ENCODE measurements at regions not wholly inside any gene's neighbourhood (a gene's known extent, or its start where the extent isn't known, plus 50 kb on each side); places are given as distances from the start of the nearest gene placed in this dataset.

DNA sequence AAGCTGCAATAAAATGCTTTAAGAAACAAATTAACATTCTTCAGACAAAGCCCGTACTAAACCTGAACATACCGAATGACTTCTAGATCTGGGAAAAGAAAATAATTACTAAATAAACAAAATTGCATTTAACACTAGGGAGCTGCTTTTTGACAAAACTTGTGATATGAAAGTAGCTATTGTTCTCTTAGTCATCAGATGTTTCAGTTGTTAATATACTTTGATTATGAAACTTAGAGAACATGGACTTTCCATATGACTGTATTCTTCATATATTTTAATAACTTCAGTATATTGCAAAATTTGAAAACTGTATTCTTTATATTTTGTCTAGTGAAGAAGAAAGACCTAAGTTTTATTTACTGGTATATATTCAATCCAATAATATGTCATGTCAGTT is 1262.1 kb downstream of the NCAM2 start:
- Histone ChIP-seq H3K4me1 (ENCODE audit: control insufficient read depth in 1 of 2, insufficient read depth in 2 of 2, low read length in 2 of 2) (no peaks in the 10 kb centered on the region), H3K9me2 (ENCODE audit: insufficient read depth) (no peaks in the 10 kb centered on the region), H3K27me3 (ENCODE audit: insufficient read depth, low read length) (no peaks in the 10 kb centered on the region), H3K9me3 (ENCODE audit: control insufficient read depth in 1 of 2, insufficient read depth in 1 of 2, low read depth in 1 of 2, low read length in 2 of 2) (peaks cover 10 to 19% of the 10 kb centered on the region in 2 experiments; a peak in 3 of 4 replicates), H3K4me3 (replicated peaks in 1 of 2; ENCODE audit: low read depth in 1 of 2, low read length in 2 of 2) (no peak overlapping the region), H3K36me3 (ENCODE audit: control insufficient read depth in 1 of 2, insufficient read depth in 2 of 2, low read length in 2 of 2) (no peaks in the 10 kb centered on the region), H4K20me1 (ENCODE audit: insufficient read depth) (no peaks in the 10 kb centered on the region), H3K4me2 (ENCODE audit: low read length) (no peak overlapping the region), H2AFZ (ENCODE audit: low read depth, low read length, poor library complexity, severe bottlenecking) (no peak overlapping the region), H3K27ac (ENCODE audit: low read depth, low read length) (no peak overlapping the region), H3K9ac (ENCODE audit: low read length) (no peak overlapping the region), H3K79me2 (ENCODE audit: insufficient read depth, low read length) (no peaks in the 10 kb centered on the region)
- RAD21 ChIA-PET (ENCODE audit: low non-redundant PET in 1 of 2, low total read pairs in 2 of 2, uncharacterized antibody in 2 of 2, unreplicated experiment in 2 of 2): no interaction called here
- intact Hi-C loops (cut with micrococcal nuclease): no loop called here
- TF ChIP-seq YY1 (IDR thresholded peaks at IDR 0.05; ENCODE audit: extremely low read depth, insufficient replicate concordance, low read depth, low read length): no peak
- no peak for TF ChIP-seq ZNF274 (IDR thresholded peaks at IDR 0.05; ENCODE audit: low read depth, low read length)
- no peak for TF ChIP-seq POLR2AphosphoS5 (IDR thresholded peaks at IDR 0.05; ENCODE audit: low read depth, low read length)
- TF ChIP-seq EZH2phosphoT487 (IDR thresholded peaks at IDR 0.05; ENCODE audit: borderline replicate concordance): no peak
- no TSS peak for BruUV-seq (replicated peaks)
- CTCF ChIA-PET: no interaction called here
- ATAC-seq (no peak), DNase-seq (ENCODE audit: low read depth, low spot score) (no peak)
- POLR2A ChIA-PET: no interaction called here

DNA sequence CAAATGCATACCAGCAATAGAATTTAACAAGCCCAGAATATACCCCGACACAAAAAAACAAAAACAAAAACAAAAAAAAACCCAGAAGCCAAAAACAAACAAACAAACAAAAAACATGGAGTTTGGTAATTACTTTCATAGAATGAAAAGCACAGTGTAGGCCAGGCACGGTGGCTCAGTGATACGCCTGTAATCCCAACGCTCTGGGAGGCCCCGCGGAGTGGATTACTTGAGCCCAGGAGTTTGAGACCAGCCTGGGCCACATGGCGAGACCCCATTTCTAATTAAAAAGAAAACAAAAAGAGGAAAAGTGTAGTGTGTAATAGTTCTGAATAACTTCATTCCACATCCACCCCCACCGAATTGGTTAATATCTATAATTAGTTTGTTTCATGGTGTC is 1265.7 kb downstream of the NCAM2 start:
- DNase-seq (ENCODE audit: low read depth, low spot score): no peak
- Histone ChIP-seq H3K9ac (ENCODE audit: low read length) (no peak overlapping the region), H4K20me1 (ENCODE audit: insufficient read depth) (no peaks in the 10 kb centered on the region), H3K27me3 (ENCODE audit: insufficient read depth, low read length) (no peaks in the 10 kb centered on the region), H3K4me2 (ENCODE audit: low read length) (no peak overlapping the region), H3K4me3 (replicated peaks in 1 of 2; ENCODE audit: low read depth in 1 of 2, low read length in 2 of 2) (no peak overlapping the region), H3K36me3 (ENCODE audit: control insufficient read depth in 1 of 2, insufficient read depth in 2 of 2, low read length in 2 of 2) (no peaks in the 10 kb centered on the region), H3K27ac (ENCODE audit: low read depth, low read length) (no peak overlapping the region), H3K4me1 (ENCODE audit: control insufficient read depth in 1 of 2, insufficient read depth in 2 of 2, low read length in 2 of 2) (no peaks in the 10 kb centered on the region), H3K79me2 (ENCODE audit: insufficient read depth, low read length) (no peaks in the 10 kb centered on the region), H3K9me3 (ENCODE audit: control insufficient read depth in 1 of 2, insufficient read depth in 1 of 2, low read depth in 1 of 2, low read length in 2 of 2) (peaks cover 4 to 22% of the 10 kb centered on the region in 2 experiments; a peak in 3 of 4 replicates), H2AFZ (ENCODE audit: low read depth, low read length, poor library complexity, severe bottlenecking) (no peak overlapping the region), H3K9me2 (ENCODE audit: insufficient read depth) (no peaks in the 10 kb centered on the region)
- CTCF ChIA-PET: no interaction called here
- TF ChIP-seq ELF1 (IDR thresholded peaks at IDR 0.05; ENCODE audit: borderline replicate concordance, low read depth) (no peak), SRF (IDR thresholded peaks at IDR 0.05; ENCODE audit: low read depth) (no peak), JUND (IDR thresholded peaks at IDR 0.05) (no peak), EZH2 (IDR thresholded peaks at IDR 0.05) (no peak)
- TF ChIP-seq, protein P1, sequence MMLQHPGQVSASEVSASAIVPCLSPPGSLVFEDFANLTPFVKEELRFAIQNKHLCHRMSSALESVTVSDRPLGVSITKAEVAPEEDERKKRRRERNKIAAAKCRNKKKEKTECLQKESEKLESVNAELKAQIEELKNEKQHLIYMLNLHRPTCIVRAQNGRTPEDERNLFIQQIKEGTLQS (IDR thresholded peaks at IDR 0.05): no peak
- TF ChIP-seq, protein P2, sequence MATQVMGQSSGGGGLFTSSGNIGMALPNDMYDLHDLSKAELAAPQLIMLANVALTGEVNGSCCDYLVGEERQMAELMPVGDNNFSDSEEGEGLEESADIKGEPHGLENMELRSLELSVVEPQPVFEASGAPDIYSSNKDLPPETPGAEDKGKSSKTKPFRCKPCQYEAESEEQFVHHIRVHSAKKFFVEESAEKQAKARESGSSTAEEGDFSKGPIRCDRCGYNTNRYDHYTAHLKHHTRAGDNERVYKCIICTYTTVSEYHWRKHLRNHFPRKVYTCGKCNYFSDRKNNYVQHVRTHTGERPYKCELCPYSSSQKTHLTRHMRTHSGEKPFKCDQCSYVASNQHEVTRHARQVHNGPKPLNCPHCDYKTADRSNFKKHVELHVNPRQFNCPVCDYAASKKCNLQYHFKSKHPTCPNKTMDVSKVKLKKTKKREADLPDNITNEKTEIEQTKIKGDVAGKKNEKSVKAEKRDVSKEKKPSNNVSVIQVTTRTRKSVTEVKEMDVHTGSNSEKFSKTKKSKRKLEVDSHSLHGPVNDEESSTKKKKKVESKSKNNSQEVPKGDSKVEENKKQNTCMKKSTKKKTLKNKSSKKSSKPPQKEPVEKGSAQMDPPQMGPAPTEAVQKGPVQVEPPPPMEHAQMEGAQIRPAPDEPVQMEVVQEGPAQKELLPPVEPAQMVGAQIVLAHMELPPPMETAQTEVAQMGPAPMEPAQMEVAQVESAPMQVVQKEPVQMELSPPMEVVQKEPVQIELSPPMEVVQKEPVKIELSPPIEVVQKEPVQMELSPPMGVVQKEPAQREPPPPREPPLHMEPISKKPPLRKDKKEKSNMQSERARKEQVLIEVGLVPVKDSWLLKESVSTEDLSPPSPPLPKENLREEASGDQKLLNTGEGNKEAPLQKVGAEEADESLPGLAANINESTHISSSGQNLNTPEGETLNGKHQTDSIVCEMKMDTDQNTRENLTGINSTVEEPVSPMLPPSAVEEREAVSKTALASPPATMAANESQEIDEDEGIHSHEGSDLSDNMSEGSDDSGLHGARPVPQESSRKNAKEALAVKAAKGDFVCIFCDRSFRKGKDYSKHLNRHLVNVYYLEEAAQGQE (IDR thresholded peaks at IDR 0.05; ENCODE audit: low read depth): no peak
- TF ChIP-seq, protein P3, sequence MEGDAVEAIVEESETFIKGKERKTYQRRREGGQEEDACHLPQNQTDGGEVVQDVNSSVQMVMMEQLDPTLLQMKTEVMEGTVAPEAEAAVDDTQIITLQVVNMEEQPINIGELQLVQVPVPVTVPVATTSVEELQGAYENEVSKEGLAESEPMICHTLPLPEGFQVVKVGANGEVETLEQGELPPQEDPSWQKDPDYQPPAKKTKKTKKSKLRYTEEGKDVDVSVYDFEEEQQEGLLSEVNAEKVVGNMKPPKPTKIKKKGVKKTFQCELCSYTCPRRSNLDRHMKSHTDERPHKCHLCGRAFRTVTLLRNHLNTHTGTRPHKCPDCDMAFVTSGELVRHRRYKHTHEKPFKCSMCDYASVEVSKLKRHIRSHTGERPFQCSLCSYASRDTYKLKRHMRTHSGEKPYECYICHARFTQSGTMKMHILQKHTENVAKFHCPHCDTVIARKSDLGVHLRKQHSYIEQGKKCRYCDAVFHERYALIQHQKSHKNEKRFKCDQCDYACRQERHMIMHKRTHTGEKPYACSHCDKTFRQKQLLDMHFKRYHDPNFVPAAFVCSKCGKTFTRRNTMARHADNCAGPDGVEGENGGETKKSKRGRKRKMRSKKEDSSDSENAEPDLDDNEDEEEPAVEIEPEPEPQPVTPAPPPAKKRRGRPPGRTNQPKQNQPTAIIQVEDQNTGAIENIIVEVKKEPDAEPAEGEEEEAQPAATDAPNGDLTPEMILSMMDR (IDR thresholded peaks at IDR 0.05 in 2 of 3, conservative IDR thresholded peaks at IDR 0.05 in 1 of 3; ENCODE audit: borderline replicate concordance in 1 of 3, insufficient read depth in 1 of 3, low read depth in 2 of 3, low read length in 2 of 3): no peak
- ATAC-seq: no peak
- RAD21 ChIA-PET (ENCODE audit: low non-redundant PET in 1 of 2, low total read pairs in 2 of 2, uncharacterized antibody in 2 of 2, unreplicated experiment in 2 of 2): no interaction called here
- POLR2A ChIA-PET: no interaction called here
- no TSS peak for BruUV-seq (replicated peaks)
- intact Hi-C loops (cut with micrococcal nuclease): no loop called here

All from HCT116 (cell line).